ENCODE measurements at regions not wholly inside any gene's neighbourhood (a gene's known extent, or its start where the extent isn't known, plus 50 kb on each side); places are given as distances from the start of the nearest gene placed in this dataset.

- intact Hi-C loops (cut with micrococcal nuclease): no loop called here
- no peaks in the 10 kb centered on the region for H4K20me1 ChIP-seq (ENCODE audit: low read length)
- no peaks in the 10 kb centered on the region for H3K79me2 ChIP-seq (ENCODE audit: low read length)
- POLR2A ChIA-PET (ENCODE audit: unreplicated experiment): no interaction called here
- H2AFZ ChIP-seq (ENCODE audit: low read length): no peak overlapping the region
- TF ChIP-seq EZH2phosphoT487 (IDR thresholded peaks at IDR 0.05; ENCODE audit: borderline replicate concordance, low read length) (no peak), EZH2 (IDR thresholded peaks at IDR 0.05; ENCODE audit: low read length, unreplicated experiment) (no peak), CTCF (conservative IDR thresholded peaks at IDR 0.05; ENCODE audit: low read depth, low read length) (no peak; the same call in 1 of the 2 replicates)
- no peaks in the 10 kb centered on the region for H3F3A ChIP-seq (ENCODE audit: low read length, unreplicated experiment)
- no peak overlapping the region for H3K4me2 ChIP-seq (ENCODE audit: low read length)
- no peak for ATAC-seq
- no peak overlapping the region for H3K9ac ChIP-seq (ENCODE audit: low read length)
- H3K36me3 ChIP-seq (ENCODE audit: low read depth, low read length): no peaks in the 10 kb centered on the region
- no TSS peak for BruUV-seq (replicated peaks)
- CTCF ChIA-PET: interaction anchor here (0.7 kb wide), 1 partner anchor 445 kb away, joined by 11 read pairs; no protein-coding TSS in a partner anchor
- no peaks in the 10 kb centered on the region for H3K4me1 ChIP-seq (ENCODE audit: insufficient read depth, low read length)
- H3K9me3 ChIP-seq (ENCODE audit: low read length): no peaks in the 10 kb centered on the region
- peaks cover 12% of the 10 kb centered on the region for H3K27me3 ChIP-seq (ENCODE audit: low read length)
- no peak overlapping the region for H3K4me3 ChIP-seq (ENCODE audit: low read length)
- no peaks in the 10 kb centered on the region for H3K9me2 ChIP-seq (replicated peaks; ENCODE audit: low read length)
- DNase-seq: no peak
- H3K27ac ChIP-seq (ENCODE audit: low read length): no peak overlapping the region
These were observed 174.2 kb downstream of the IRF8 start for GRCh38 chr16:86073103-86073625.

- Histone ChIP-seq H3K4me3 (ENCODE audit: low read length) (no peak overlapping the region), H3K79me2 (ENCODE audit: low read length) (no peaks in the 10 kb centered on the region), H3K4me2 (ENCODE audit: low read length) (no peak overlapping the region), H2AFZ (ENCODE audit: low read length) (no peak overlapping the region), H3K4me1 (ENCODE audit: insufficient read depth, low read length) (no peaks in the 10 kb centered on the region), H4K20me1 (ENCODE audit: low read length) (no peaks in the 10 kb centered on the region), H3K9me3 (ENCODE audit: low read length) (no peaks in the 10 kb centered on the region), H3K27me3 (ENCODE audit: low read length) (peaks cover 4% of the 10 kb centered on the region), H3K9me2 (replicated peaks; ENCODE audit: low read length) (no peaks in the 10 kb centered on the region), H3K9ac (ENCODE audit: low read length) (no peak overlapping the region), H3K36me3 (ENCODE audit: low read depth, low read length) (no peaks in the 10 kb centered on the region), H3K27ac (ENCODE audit: low read length) (no peak overlapping the region), H3F3A (ENCODE audit: low read length, unreplicated experiment) (no peaks in the 10 kb centered on the region)
- ChIA-PET POLR2A (ENCODE audit: unreplicated experiment) (no interaction called here), CTCF (no interaction called here)
- no TSS peak for BruUV-seq (replicated peaks)
- DNase-seq (no peak), ATAC-seq (no peak)
- intact Hi-C loops (cut with micrococcal nuclease): no loop called here
- TF ChIP-seq EZH2phosphoT487 (IDR thresholded peaks at IDR 0.05; ENCODE audit: borderline replicate concordance, low read length) (no peak), EZH2 (IDR thresholded peaks at IDR 0.05; ENCODE audit: low read length, unreplicated experiment) (no peak), CTCF (conservative IDR thresholded peaks at IDR 0.05; ENCODE audit: low read depth, low read length) (no peak)
These were observed 175.0 kb downstream of the IRF8 start for GRCh38 chr16:86073763-86074493.

All from PC-3 (cell line).